Activated CD8-positive, alpha-beta memory T cell treated with anti-CD3 and anti-CD28 coated beads, Interleukin-2, amount 10 ng/mL, durations not matched to agents 7 days and 5 days (primary cell): ENCODE measurements at regions not wholly inside any gene's neighbourhood (a gene's known extent, or its start where the extent isn't known, plus 50 kb on each side); places are given as distances from the start of the nearest gene placed in this dataset.
"Not testable (repeated sequence)": the region's sequence is repeated elsewhere in the genome, so short reads cannot be mapped to it uniquely, and the experiment has no call there.

ENCODE experiments used
- ATAC-seq: fragments of 150-1000 bp; cut with Tn5 transposase; one replicate; pipeline ENCODE4 v1.10.0; 2021; ENCODE audit warnings: moderate library complexity
- CTCF ChIA-PET: fragments of 350-600 bp; sonication (Branson Sonifier 250); formaldehyde crosslinking; loops from one replicate; lab custom pipeline; 2021; ENCODE audit warnings: antibody characterized with exemption; lab: Charles Lee
- DNase-seq: peaks from one replicate; pipeline ENCODE4 v3.0.0-alpha.2; 2020
- H3K27ac Mint-ChIP-seq: one replicate; pipeline ENCODE4 v1.8.0; 2021; ENCODE audit warnings: mild to moderate bottlenecking, mixed read lengths
- H3K27me3 Mint-ChIP-seq: one replicate; pipeline ENCODE4 v1.8.0; 2021; ENCODE audit warnings: mixed read lengths
- H3K36me3 Mint-ChIP-seq: one replicate; pipeline ENCODE4 v1.8.0; 2021; ENCODE audit warnings: mild to moderate bottlenecking, mixed read lengths
- H3K4me1 Mint-ChIP-seq: one replicate; pipeline ENCODE4 v1.8.0; 2021; ENCODE audit warnings: mixed read lengths
- H3K4me3 Mint-ChIP-seq: one replicate; pipeline ENCODE4 v1.8.0; 2021; ENCODE audit warnings: mild to moderate bottlenecking, moderate library complexity, mixed read lengths
- H3K9me3 Mint-ChIP-seq: one replicate; pipeline ENCODE4 v1.8.0; 2022; ENCODE audit warnings: low read depth, mixed read lengths

- DNase-seq = no peak
- no peaks in the 10 kb centered on the region for H3K9me3 Mint-ChIP-seq
- CTCF ChIA-PET = no interaction called here
- no peak overlapping the region for H3K4me3 Mint-ChIP-seq
- no peak for ATAC-seq
- H3K36me3 Mint-ChIP-seq = no peaks in the 10 kb centered on the region
- no peak overlapping the region for H3K27ac Mint-ChIP-seq
- peaks cover 17% of the 10 kb centered on the region for H3K27me3 Mint-ChIP-seq
- H3K4me1 Mint-ChIP-seq = no peaks in the 10 kb centered on the region
Measured at GRCh38 chr4:56139241-56139827, 190.6 kb downstream of the CEP135 start.

GRCh38 chr4:56134834-56135233 is 186.1 kb downstream of the CEP135 start:
- H3K27ac Mint-ChIP-seq, H3K36me3 Mint-ChIP-seq, DNase-seq, ATAC-seq, CTCF ChIA-PET, H3K4me3 Mint-ChIP-seq, H3K27me3 Mint-ChIP-seq, H3K9me3 Mint-ChIP-seq, H3K4me1 Mint-ChIP-seq: not testable (repeated sequence)

GRCh38 chr4:56134266-56134665 is 185.5 kb downstream of the CEP135 start:
- no peak for DNase-seq
- no peaks in the 10 kb centered on the region for H3K9me3 Mint-ChIP-seq
- no peaks in the 10 kb centered on the region for H3K4me1 Mint-ChIP-seq
- peaks cover 4% of the 10 kb centered on the region for H3K27me3 Mint-ChIP-seq
- ATAC-seq = no peak
- no peaks in the 10 kb centered on the region for H3K36me3 Mint-ChIP-seq
- H3K4me3 Mint-ChIP-seq = no peak overlapping the region
- H3K27ac Mint-ChIP-seq = no peak overlapping the region
- CTCF ChIA-PET = no interaction called here

- H3K27ac Mint-ChIP-seq = no peak overlapping the region
- H3K27me3 Mint-ChIP-seq = peaks cover 4% of the 10 kb centered on the region
- H3K4me1 Mint-ChIP-seq = no peaks in the 10 kb centered on the region
- no peak overlapping the region for H3K4me3 Mint-ChIP-seq
- no peaks in the 10 kb centered on the region for H3K36me3 Mint-ChIP-seq
- CTCF ChIA-PET = no interaction called here
- H3K9me3 Mint-ChIP-seq = no peaks in the 10 kb centered on the region
- ATAC-seq = no peak
- no peak for DNase-seq
Measured at GRCh38 chr4:56132835-56133234, 184.1 kb downstream of the CEP135 start.

- DNase-seq, H3K27me3 Mint-ChIP-seq, H3K4me3 Mint-ChIP-seq, ATAC-seq, H3K4me1 Mint-ChIP-seq, H3K9me3 Mint-ChIP-seq, H3K36me3 Mint-ChIP-seq, H3K27ac Mint-ChIP-seq, CTCF ChIA-PET: not testable (repeated sequence)
Measured at GRCh38 chr4:56132188-56132587, 183.4 kb downstream of the CEP135 start.

GRCh38 chr4:56130606-56131155 is 181.9 kb downstream of the CEP135 start:
- H3K4me1 Mint-ChIP-seq = no peaks in the 10 kb centered on the region
- DNase-seq (no peak), ATAC-seq (no peak)
- no peak overlapping the region for H3K27ac Mint-ChIP-seq
- H3K9me3 Mint-ChIP-seq = no peaks in the 10 kb centered on the region
- H3K4me3 Mint-ChIP-seq = no peak overlapping the region
- CTCF ChIA-PET = no interaction called here
- no peaks in the 10 kb centered on the region for H3K36me3 Mint-ChIP-seq
- H3K27me3 Mint-ChIP-seq = peaks cover 15% of the 10 kb centered on the region

GRCh38 chr4:56129431-56129861 is 180.7 kb downstream of the CEP135 start:
- no peaks in the 10 kb centered on the region for H3K36me3 Mint-ChIP-seq
- no peaks in the 10 kb centered on the region for H3K4me1 Mint-ChIP-seq
- CTCF ChIA-PET = no interaction called here
- no peak overlapping the region for H3K27ac Mint-ChIP-seq
- ATAC-seq = peak; percentile 36
- no peaks in the 10 kb centered on the region for H3K9me3 Mint-ChIP-seq
- H3K4me3 Mint-ChIP-seq = no peak overlapping the region
- peaks cover 15% of the 10 kb centered on the region for H3K27me3 Mint-ChIP-seq
- peak; percentile 42 for DNase-seq

GRCh38 chr4:56128213-56128612 is 179.5 kb downstream of the CEP135 start:
- no peak overlapping the region for H3K4me3 Mint-ChIP-seq
- H3K27ac Mint-ChIP-seq = no peak overlapping the region
- no peaks in the 10 kb centered on the region for H3K9me3 Mint-ChIP-seq
- no peaks in the 10 kb centered on the region for H3K36me3 Mint-ChIP-seq
- no peak for ATAC-seq
- H3K4me1 Mint-ChIP-seq = no peaks in the 10 kb centered on the region
- DNase-seq = no peak
- CTCF ChIA-PET = no interaction called here
- H3K27me3 Mint-ChIP-seq = peaks cover 15% of the 10 kb centered on the region

GRCh38 chr4:56127716-56128115 is 179.0 kb downstream of the CEP135 start:
- ATAC-seq (no peak), DNase-seq (no peak)
- H3K36me3 Mint-ChIP-seq = no peaks in the 10 kb centered on the region
- CTCF ChIA-PET = no interaction called here
- H3K27ac Mint-ChIP-seq = no peak overlapping the region
- H3K9me3 Mint-ChIP-seq = no peaks in the 10 kb centered on the region
- H3K4me3 Mint-ChIP-seq = no peak overlapping the region
- H3K4me1 Mint-ChIP-seq = no peaks in the 10 kb centered on the region
- H3K27me3 Mint-ChIP-seq = peaks cover 15% of the 10 kb centered on the region

GRCh38 chr4:56123547-56123946 is 174.8 kb downstream of the CEP135 start:
- CTCF ChIA-PET = no interaction called here
- ATAC-seq = no peak
- H3K4me1 Mint-ChIP-seq = no peaks in the 10 kb centered on the region

GRCh38 chr4:56123051-56123450 is 174.3 kb downstream of the CEP135 start:
- Mint-ChIP-seq H3K4me1 (no peaks in the 10 kb centered on the region), H3K4me3 (no peak overlapping the region), H3K36me3 (no peaks in the 10 kb centered on the region), H3K27ac (no peak overlapping the region), H3K27me3 (peaks cover 18% of the 10 kb centered on the region), H3K9me3 (no peaks in the 10 kb centered on the region)
- CTCF ChIA-PET = no interaction called here
- ATAC-seq (no peak), DNase-seq (no peak)

More at GRCh38 chr4:56123547-56123946, 174.8 kb downstream of the CEP135 start:
- Mint-ChIP-seq H3K4me3 (no peak overlapping the region), H3K27ac (no peak overlapping the region), H3K36me3 (no peaks in the 10 kb centered on the region), H3K27me3 (peaks cover 20% of the 10 kb centered on the region), H3K9me3 (no peaks in the 10 kb centered on the region)
- no peak for DNase-seq

- H3K27ac Mint-ChIP-seq = no peak overlapping the region
- ATAC-seq (no peak), DNase-seq (no peak)
- H3K4me1 Mint-ChIP-seq = no peaks in the 10 kb centered on the region
- CTCF ChIA-PET = no interaction called here
- peaks cover 5% of the 10 kb centered on the region for H3K27me3 Mint-ChIP-seq
- H3K9me3 Mint-ChIP-seq = no peaks in the 10 kb centered on the region
- H3K4me3 Mint-ChIP-seq = no peak overlapping the region
- no peaks in the 10 kb centered on the region for H3K36me3 Mint-ChIP-seq
Measured at GRCh38 chr4:56118845-56119244, 170.1 kb downstream of the CEP135 start.

GRCh38 chr4:56118055-56118454 is 169.3 kb downstream of the CEP135 start:
- ATAC-seq (no peak), DNase-seq (no peak)
- Mint-ChIP-seq H3K36me3 (no peaks in the 10 kb centered on the region), H3K4me3 (no peak overlapping the region), H3K4me1 (no peaks in the 10 kb centered on the region), H3K9me3 (no peaks in the 10 kb centered on the region), H3K27me3 (peaks cover 5% of the 10 kb centered on the region), H3K27ac (no peak overlapping the region)
- CTCF ChIA-PET = no interaction called here

- no peaks in the 10 kb centered on the region for H3K9me3 Mint-ChIP-seq
- peaks cover 5% of the 10 kb centered on the region for H3K27me3 Mint-ChIP-seq
- DNase-seq (no peak), ATAC-seq (no peak)
- CTCF ChIA-PET = no interaction called here
- no peaks in the 10 kb centered on the region for H3K4me1 Mint-ChIP-seq
- no peaks in the 10 kb centered on the region for H3K36me3 Mint-ChIP-seq
- H3K27ac Mint-ChIP-seq = no peak overlapping the region
- H3K4me3 Mint-ChIP-seq = no peak overlapping the region
Measured at GRCh38 chr4:56115898-56116297, 167.2 kb downstream of the CEP135 start.
